Neural cell (in vitro differentiated cells): ENCODE measurements at regions not wholly inside any gene's neighbourhood (a gene's known extent, or its start where the extent isn't known, plus 50 kb on each side); places are given as distances from the start of the nearest gene placed in this dataset.

Experiments
- CTCF ChIP-seq: fragments of 450-650 bp; IDR thresholded peaks from 2 replicates; pipeline ENCODE4 v1.5.1; 2014; ENCODE audit warnings: antibody characterized with exemption, mild to moderate bottlenecking, moderate library complexity; ENCODE audit not compliant: poor library complexity, severe bottlenecking
- EP300 ChIP-seq: fragments of 450-650 bp; conservative IDR thresholded peaks from 2 replicates; pipeline ENCODE4 v1.6.1; 2014; ENCODE audit warnings: antibody characterized with exemption, mild to moderate bottlenecking, moderate library complexity; ENCODE audit not compliant: poor library complexity, severe bottlenecking
- EZH2 ChIP-seq: fragments of 200-600, 300-800 bp; shearing (Covaris generic), sonication (generic); IDR thresholded peaks from 2 replicates; pipeline ENCODE4 v1.6.1; 2014; ENCODE audit warnings: antibody characterized with exemption, low read length, borderline replicate concordance, mild to moderate bottlenecking; ENCODE audit not compliant: insufficient read depth, poor library complexity, severe bottlenecking
- POLR2AphosphoS5 ChIP-seq: IDR thresholded peaks from 2 replicates; pipeline ENCODE4 v1.6.1; 2012
- RAD21 ChIP-seq: fragments of 450-650 bp; conservative IDR thresholded peaks from 2 replicates; pipeline ENCODE4 v1.6.1; 2014; ENCODE audit warnings: antibody characterized with exemption, mild to moderate bottlenecking, moderate library complexity
- REST ChIP-seq: IDR thresholded peaks from 2 replicates; pipeline ENCODE4 v1.6.1; 2012; ENCODE audit warnings: borderline replicate concordance
- SMC3 ChIP-seq: fragments of 450-650 bp; conservative IDR thresholded peaks from 2 replicates; pipeline ENCODE4 v1.6.1; 2014; ENCODE audit warnings: antibody characterized with exemption, mild to moderate bottlenecking, moderate library complexity; ENCODE audit not compliant: poor library complexity
- TAF1 ChIP-seq: IDR thresholded peaks from 2 replicates; pipeline ENCODE4 v1.6.1; 2012; ENCODE audit warnings: low read depth

- TF ChIP-seq CTCF (no peak), POLR2AphosphoS5 (no peak), RAD21 (no peak), EZH2 (no peak), EP300 (no peak), TAF1 (no peak), REST (no peak), SMC3 (no peak)
Observed at GRCh38 chr3:150141790-150142326, 171.2 kb upstream of the PFN2 start.
